ENCODE measurements at regions not wholly inside any gene's neighbourhood (a gene's known extent, or its start where the extent isn't known, plus 50 kb on each side); places are given as distances from the start of the nearest gene placed in this dataset.

GRCh38 chr5:173550641-173551040 is 65.8 kb downstream of the BOD1 start:
- TF ChIP-seq YY1 (IDR thresholded peaks at IDR 0.05; ENCODE audit: low read depth) (no peak), NFIC (IDR thresholded peaks at IDR 0.05) (no peak), FOXM1 (IDR thresholded peaks at IDR 0.05; ENCODE audit: borderline replicate concordance, low read depth) (no peak), RAD21 (IDR thresholded peaks at IDR 0.05; ENCODE audit: low read depth) (no peak), MAX (IDR thresholded peaks at IDR 0.05) (no peak), EGR1 (IDR thresholded peaks at IDR 0.05) (no peak), EP300 (IDR thresholded peaks at IDR 0.05; ENCODE audit: borderline replicate concordance) (no peak), CREB1 (IDR thresholded peaks at IDR 0.05; ENCODE audit: low read depth) (no peak), CEBPB (IDR thresholded peaks at IDR 0.05) (no peak), USF1 (IDR thresholded peaks at IDR 0.05) (no peak), TAF1 (IDR thresholded peaks at IDR 0.05; ENCODE audit: low read depth) (no peak), ZBTB7A (IDR thresholded peaks at IDR 0.05; ENCODE audit: low read depth) (no peak), TEAD4 (IDR thresholded peaks at IDR 0.05) (no peak), REST (IDR thresholded peaks at IDR 0.05; ENCODE audit: low read depth) (no peak), TCF12 (IDR thresholded peaks at IDR 0.05; ENCODE audit: low read depth) (no peak)

GRCh38 chr5:173549644-173550043 is 66.8 kb downstream of the BOD1 start:
- TF ChIP-seq CREB1 (IDR thresholded peaks at IDR 0.05; ENCODE audit: low read depth): no peak

- no peak for TF ChIP-seq TCF12 (IDR thresholded peaks at IDR 0.05; ENCODE audit: low read depth)
Observed at GRCh38 chr5:173547579-173547978, 68.9 kb downstream of the BOD1 start.

GRCh38 chr5:173542964-173543363 is 73.5 kb downstream of the BOD1 start:
- no peak for TF ChIP-seq ZBTB7A (IDR thresholded peaks at IDR 0.05; ENCODE audit: low read depth)
- TF ChIP-seq FOXM1 (IDR thresholded peaks at IDR 0.05; ENCODE audit: borderline replicate concordance, low read depth): no peak
- no peak for TF ChIP-seq TCF12 (IDR thresholded peaks at IDR 0.05; ENCODE audit: low read depth)
- no peak for TF ChIP-seq TAF1 (IDR thresholded peaks at IDR 0.05; ENCODE audit: low read depth)
- TF ChIP-seq EP300 (IDR thresholded peaks at IDR 0.05; ENCODE audit: borderline replicate concordance): no peak
- TF ChIP-seq USF1 (IDR thresholded peaks at IDR 0.05): no peak

- TF ChIP-seq MAX (IDR thresholded peaks at IDR 0.05): no peak
- no peak for TF ChIP-seq TEAD4 (IDR thresholded peaks at IDR 0.05)
- no peak for TF ChIP-seq CREB1 (IDR thresholded peaks at IDR 0.05; ENCODE audit: low read depth)
- no peak for TF ChIP-seq TCF12 (IDR thresholded peaks at IDR 0.05; ENCODE audit: low read depth)
- TF ChIP-seq YY1 (IDR thresholded peaks at IDR 0.05; ENCODE audit: low read depth): no peak
- no peak for TF ChIP-seq TAF1 (IDR thresholded peaks at IDR 0.05; ENCODE audit: low read depth)
- no peak for TF ChIP-seq FOXM1 (IDR thresholded peaks at IDR 0.05; ENCODE audit: borderline replicate concordance, low read depth)
- TF ChIP-seq USF1 (IDR thresholded peaks at IDR 0.05): no peak
- no peak for TF ChIP-seq NFIC (IDR thresholded peaks at IDR 0.05)
- no peak for TF ChIP-seq EGR1 (IDR thresholded peaks at IDR 0.05)
- TF ChIP-seq REST (IDR thresholded peaks at IDR 0.05; ENCODE audit: low read depth): no peak
- TF ChIP-seq ZBTB7A (IDR thresholded peaks at IDR 0.05; ENCODE audit: low read depth): no peak
- TF ChIP-seq CEBPB (IDR thresholded peaks at IDR 0.05): no peak
- TF ChIP-seq RAD21 (IDR thresholded peaks at IDR 0.05; ENCODE audit: low read depth): no peak
- no peak for TF ChIP-seq EP300 (IDR thresholded peaks at IDR 0.05; ENCODE audit: borderline replicate concordance)
Observed at GRCh38 chr5:173542159-173542558, 74.3 kb downstream of the BOD1 start.

GRCh38 chr5:173538654-173539053 is 77.8 kb downstream of the BOD1 start:
- no peak for TF ChIP-seq YY1 (IDR thresholded peaks at IDR 0.05; ENCODE audit: low read depth)
- no peak for TF ChIP-seq TCF12 (IDR thresholded peaks at IDR 0.05; ENCODE audit: low read depth)
- no peak for TF ChIP-seq MAX (IDR thresholded peaks at IDR 0.05)
- TF ChIP-seq EP300 (IDR thresholded peaks at IDR 0.05; ENCODE audit: borderline replicate concordance): no peak
- no peak for TF ChIP-seq TEAD4 (IDR thresholded peaks at IDR 0.05)
- TF ChIP-seq USF1 (IDR thresholded peaks at IDR 0.05): no peak
- no peak for TF ChIP-seq FOXM1 (IDR thresholded peaks at IDR 0.05; ENCODE audit: borderline replicate concordance, low read depth)
- no peak for TF ChIP-seq NFIC (IDR thresholded peaks at IDR 0.05)
- TF ChIP-seq CEBPB (IDR thresholded peaks at IDR 0.05): no peak
- TF ChIP-seq CREB1 (IDR thresholded peaks at IDR 0.05; ENCODE audit: low read depth): no peak
- TF ChIP-seq TAF1 (IDR thresholded peaks at IDR 0.05; ENCODE audit: low read depth): no peak
- no peak for TF ChIP-seq REST (IDR thresholded peaks at IDR 0.05; ENCODE audit: low read depth)
